ENCODE measurements at regions not wholly inside any gene's neighbourhood (a gene's known extent, or its start where the extent isn't known, plus 50 kb on each side); places are given as distances from the start of the nearest gene placed in this dataset.

GRCh38 chr5:62090953-62091352 lies 215.1 kb upstream of the KIF2A start:
- no TSS peak for BruUV-seq (replicated peaks)
- Histone ChIP-seq H2AFZ (no peak overlapping the region), H3F3A (ENCODE audit: insufficient read depth, low read depth) (no peaks in the 10 kb centered on the region), H3K4me3 (no peak overlapping the region), H3K9me3 (ENCODE audit: insufficient read depth, low read depth) (no peaks in the 10 kb centered on the region), H3K27me3 (ENCODE audit: insufficient read depth, low read depth) (peaks cover 17% of the 10 kb centered on the region; the same call in 1 of the 2 replicates), H3K79me2 (ENCODE audit: low read depth) (no peaks in the 10 kb centered on the region), H3K4me2 (no peak overlapping the region), H4K20me1 (ENCODE audit: insufficient read depth) (no peaks in the 10 kb centered on the region), H3K4me1 (replicated peaks; ENCODE audit: insufficient read depth) (no peaks in the 10 kb centered on the region), H3K36me3 (ENCODE audit: low read depth) (no peaks in the 10 kb centered on the region), H3K9me2 (ENCODE audit: insufficient read depth) (no peaks in the 10 kb centered on the region), H3K27ac (no peak overlapping the region)
- ChIA-PET POLR2A (ENCODE audit: unreplicated experiment) (no interaction called here), CTCF (no interaction called here)
- TF ChIP-seq, protein P1, sequence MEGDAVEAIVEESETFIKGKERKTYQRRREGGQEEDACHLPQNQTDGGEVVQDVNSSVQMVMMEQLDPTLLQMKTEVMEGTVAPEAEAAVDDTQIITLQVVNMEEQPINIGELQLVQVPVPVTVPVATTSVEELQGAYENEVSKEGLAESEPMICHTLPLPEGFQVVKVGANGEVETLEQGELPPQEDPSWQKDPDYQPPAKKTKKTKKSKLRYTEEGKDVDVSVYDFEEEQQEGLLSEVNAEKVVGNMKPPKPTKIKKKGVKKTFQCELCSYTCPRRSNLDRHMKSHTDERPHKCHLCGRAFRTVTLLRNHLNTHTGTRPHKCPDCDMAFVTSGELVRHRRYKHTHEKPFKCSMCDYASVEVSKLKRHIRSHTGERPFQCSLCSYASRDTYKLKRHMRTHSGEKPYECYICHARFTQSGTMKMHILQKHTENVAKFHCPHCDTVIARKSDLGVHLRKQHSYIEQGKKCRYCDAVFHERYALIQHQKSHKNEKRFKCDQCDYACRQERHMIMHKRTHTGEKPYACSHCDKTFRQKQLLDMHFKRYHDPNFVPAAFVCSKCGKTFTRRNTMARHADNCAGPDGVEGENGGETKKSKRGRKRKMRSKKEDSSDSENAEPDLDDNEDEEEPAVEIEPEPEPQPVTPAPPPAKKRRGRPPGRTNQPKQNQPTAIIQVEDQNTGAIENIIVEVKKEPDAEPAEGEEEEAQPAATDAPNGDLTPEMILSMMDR (conservative IDR thresholded peaks at IDR 0.05) = no peak
- TF ChIP-seq EZH2 (IDR thresholded peaks at IDR 0.05; ENCODE audit: low read depth) = no peak
- DNase-seq = no peak
- intact Hi-C loops (cut with micrococcal nuclease; ENCODE audit: unreplicated experiment) = no loop called here

- Histone ChIP-seq H3F3A (ENCODE audit: insufficient read depth, low read depth) (no peaks in the 10 kb centered on the region), H3K79me2 (ENCODE audit: low read depth) (no peaks in the 10 kb centered on the region), H3K4me3 (0 out of 2 replicates have a peak overlapping the region, but pooled peaks have one; percentile 4), H3K27me3 (ENCODE audit: insufficient read depth, low read depth) (peaks cover 9% of the 10 kb centered on the region; the same call in 1 of the 2 replicates), H3K27ac (no peak overlapping the region), H3K36me3 (ENCODE audit: low read depth) (no peaks in the 10 kb centered on the region), H4K20me1 (ENCODE audit: insufficient read depth) (no peaks in the 10 kb centered on the region), H2AFZ (peak overlapping the region; percentile 42; the same call in 1 of the 2 replicates), H3K4me2 (peak overlapping the region; percentile 39), H3K9me2 (ENCODE audit: insufficient read depth) (no peaks in the 10 kb centered on the region), H3K4me1 (replicated peaks; ENCODE audit: insufficient read depth) (no peaks in the 10 kb centered on the region), H3K9me3 (ENCODE audit: insufficient read depth, low read depth) (no peaks in the 10 kb centered on the region)
- no peak for DNase-seq
- ChIA-PET CTCF (no interaction called here), POLR2A (ENCODE audit: unreplicated experiment) (no interaction called here)
- intact Hi-C loops (cut with micrococcal nuclease; ENCODE audit: unreplicated experiment) = no loop called here
- TF ChIP-seq, protein P1 (conservative IDR thresholded peaks at IDR 0.05) = no peak
- no peak for TF ChIP-seq EZH2 (IDR thresholded peaks at IDR 0.05; ENCODE audit: low read depth)
- no TSS peak for BruUV-seq (replicated peaks)
Measured at GRCh38 chr5:62093411-62093810, 212.6 kb upstream of the KIF2A start.

- no peak overlapping the region for H2AFZ ChIP-seq
- CTCF ChIA-PET = no interaction called here
- H3K4me2 ChIP-seq = peak overlapping the region; percentile 39
- intact Hi-C loops (cut with micrococcal nuclease; ENCODE audit: unreplicated experiment) = no loop called here
- DNase-seq = no peak
- TF ChIP-seq EZH2 (IDR thresholded peaks at IDR 0.05; ENCODE audit: low read depth) = no peak
- TF ChIP-seq, protein P1 (conservative IDR thresholded peaks at IDR 0.05) = no peak
- H3K9me3 ChIP-seq (ENCODE audit: insufficient read depth, low read depth) = no peaks in the 10 kb centered on the region
- H3K9me2 ChIP-seq (ENCODE audit: insufficient read depth) = no peaks in the 10 kb centered on the region
- H3K27me3 ChIP-seq (ENCODE audit: insufficient read depth, low read depth) = peaks cover 3% of the 10 kb centered on the region; the same call in 1 of the 2 replicates
- H3K79me2 ChIP-seq (ENCODE audit: low read depth) = no peaks in the 10 kb centered on the region
- H3K27ac ChIP-seq = no peak overlapping the region
- no peaks in the 10 kb centered on the region for H3F3A ChIP-seq (ENCODE audit: insufficient read depth, low read depth)
- POLR2A ChIA-PET (ENCODE audit: unreplicated experiment) = no interaction called here
- no TSS peak for BruUV-seq (replicated peaks)
- H3K4me3 ChIP-seq = 0 out of 2 replicates have a peak overlapping the region, but pooled peaks have one; percentile 4
- H3K4me1 ChIP-seq (replicated peaks; ENCODE audit: insufficient read depth) = no peaks in the 10 kb centered on the region
- H3K36me3 ChIP-seq (ENCODE audit: low read depth) = no peaks in the 10 kb centered on the region
- H4K20me1 ChIP-seq (ENCODE audit: insufficient read depth) = no peaks in the 10 kb centered on the region
Measured at GRCh38 chr5:62093976-62094375, 212.0 kb upstream of the KIF2A start.
